ENCODE measurements at regions not wholly inside any gene's neighbourhood (a gene's known extent, or its start where the extent isn't known, plus 50 kb on each side); places are given as distances from the start of the nearest gene placed in this dataset.

GRCh38 chr6:6376845-6377244 is 56.4 kb upstream of the F13A1 start:
- no peak for DNase-seq

GRCh38 chr6:6377621-6378020 is 57.2 kb upstream of the F13A1 start:
- DNase-seq, result no peak

GRCh38 chr6:6379573-6379972 is 59.1 kb upstream of the F13A1 start:
- DNase-seq, result no peak

- DNase-seq, result no peak
Measured at GRCh38 chr6:6384520-6384919, 64.1 kb upstream of the F13A1 start.

GRCh38 chr6:6386010-6386409 is 65.5 kb upstream of the F13A1 start:
- DNase-seq, result peak; percentile 99

GRCh38 chr6:6390849-6391602 is 70.6 kb upstream of the F13A1 start:
- no peak for DNase-seq

- DNase-seq, result no peak
Measured at GRCh38 chr6:6392214-6393068, 72.0 kb upstream of the F13A1 start.

- no peak for DNase-seq
Measured at GRCh38 chr6:6393069-6393529, 72.6 kb upstream of the F13A1 start.

GRCh38 chr6:6395581-6396197 is 75.2 kb upstream of the F13A1 start:
- peak; percentile 85 to 92 for DNase-seq

GRCh38 chr6:6397842-6398241 is 77.4 kb upstream of the F13A1 start:
- no peak for DNase-seq

GRCh38 chr6:6399568-6399967 is 79.1 kb upstream of the F13A1 start:
- no peak for DNase-seq

- no peak for DNase-seq
Measured at GRCh38 chr6:6401401-6401800, 80.9 kb upstream of the F13A1 start.

- DNase-seq, result no peak
Measured at GRCh38 chr6:6402006-6402405, 81.5 kb upstream of the F13A1 start.

GRCh38 chr6:6402591-6402990 is 82.1 kb upstream of the F13A1 start:
- DNase-seq, result no peak

GRCh38 chr6:6405031-6405430 is 84.6 kb upstream of the F13A1 start:
- DNase-seq, result peak in 1 of 2 experiments; percentile 16

GRCh38 chr6:6405997-6406714 is 85.7 kb upstream of the F13A1 start:
- DNase-seq, result no peak

GRCh38 chr6:6406715-6407070 is 86.2 kb upstream of the F13A1 start:
- no peak for DNase-seq

- DNase-seq, result peak; percentile 78 to 85
Measured at GRCh38 chr6:6407071-6407741, 86.7 kb upstream of the F13A1 start.

- DNase-seq, result no peak
Measured at GRCh38 chr6:6409397-6410030, 89.1 kb upstream of the F13A1 start.

- DNase-seq, result no peak
Measured at GRCh38 chr6:6411115-6411514, 90.7 kb upstream of the F13A1 start.

- peak in 1 of 2 experiments; percentile 31 for DNase-seq
Measured at GRCh38 chr6:6412221-6412620, 91.8 kb upstream of the F13A1 start.

- DNase-seq, result no peak
Measured at GRCh38 chr6:6412700-6413099, 92.2 kb upstream of the F13A1 start.
